ENCODE measurements at regions not wholly inside any gene's neighbourhood (a gene's known extent, or its start where the extent isn't known, plus 50 kb on each side); places are given as distances from the start of the nearest gene placed in this dataset.

DNA sequence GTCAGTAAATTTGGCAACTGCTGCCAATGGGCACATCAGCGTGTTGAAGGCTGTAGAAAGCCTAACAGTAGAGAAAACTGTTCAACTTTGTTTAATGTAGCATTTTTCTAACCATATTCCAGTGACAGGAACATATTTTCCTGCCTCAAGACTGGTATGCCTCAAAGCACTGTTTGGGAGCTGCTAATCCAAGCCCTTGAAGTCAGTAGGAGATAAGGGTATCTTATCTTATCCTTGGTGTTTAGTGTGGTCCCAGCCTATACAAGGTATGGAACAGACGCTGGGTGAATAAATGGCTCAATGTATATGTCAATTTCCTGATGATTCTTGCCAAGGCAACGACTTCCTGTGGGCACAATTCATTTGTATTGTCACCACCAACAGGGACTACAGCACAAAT lies 97.5 kb upstream of the CREB5 start:
- DNase-seq (ENCODE audit: low spot score, unreplicated experiment): no peak
- peaks cover 51% of the 10 kb centered on the region for H3K27me3 Mint-ChIP-seq
- TF ChIP-seq, protein P1, sequence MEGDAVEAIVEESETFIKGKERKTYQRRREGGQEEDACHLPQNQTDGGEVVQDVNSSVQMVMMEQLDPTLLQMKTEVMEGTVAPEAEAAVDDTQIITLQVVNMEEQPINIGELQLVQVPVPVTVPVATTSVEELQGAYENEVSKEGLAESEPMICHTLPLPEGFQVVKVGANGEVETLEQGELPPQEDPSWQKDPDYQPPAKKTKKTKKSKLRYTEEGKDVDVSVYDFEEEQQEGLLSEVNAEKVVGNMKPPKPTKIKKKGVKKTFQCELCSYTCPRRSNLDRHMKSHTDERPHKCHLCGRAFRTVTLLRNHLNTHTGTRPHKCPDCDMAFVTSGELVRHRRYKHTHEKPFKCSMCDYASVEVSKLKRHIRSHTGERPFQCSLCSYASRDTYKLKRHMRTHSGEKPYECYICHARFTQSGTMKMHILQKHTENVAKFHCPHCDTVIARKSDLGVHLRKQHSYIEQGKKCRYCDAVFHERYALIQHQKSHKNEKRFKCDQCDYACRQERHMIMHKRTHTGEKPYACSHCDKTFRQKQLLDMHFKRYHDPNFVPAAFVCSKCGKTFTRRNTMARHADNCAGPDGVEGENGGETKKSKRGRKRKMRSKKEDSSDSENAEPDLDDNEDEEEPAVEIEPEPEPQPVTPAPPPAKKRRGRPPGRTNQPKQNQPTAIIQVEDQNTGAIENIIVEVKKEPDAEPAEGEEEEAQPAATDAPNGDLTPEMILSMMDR (IDR thresholded peaks at IDR 0.05; ENCODE audit: unreplicated experiment): no peak
- H3K4me1 Mint-ChIP-seq (ENCODE audit: low read depth): peaks cover 13% of the 10 kb centered on the region
- H3K4me3 Mint-ChIP-seq (ENCODE audit: low read depth): no peak overlapping the region
- H3K36me3 Mint-ChIP-seq (ENCODE audit: insufficient read depth): no peaks in the 10 kb centered on the region
- no peaks in the 10 kb centered on the region for H3K9me3 Mint-ChIP-seq (ENCODE audit: low read depth)
- H3K27ac Mint-ChIP-seq: no peak overlapping the region

DNA sequence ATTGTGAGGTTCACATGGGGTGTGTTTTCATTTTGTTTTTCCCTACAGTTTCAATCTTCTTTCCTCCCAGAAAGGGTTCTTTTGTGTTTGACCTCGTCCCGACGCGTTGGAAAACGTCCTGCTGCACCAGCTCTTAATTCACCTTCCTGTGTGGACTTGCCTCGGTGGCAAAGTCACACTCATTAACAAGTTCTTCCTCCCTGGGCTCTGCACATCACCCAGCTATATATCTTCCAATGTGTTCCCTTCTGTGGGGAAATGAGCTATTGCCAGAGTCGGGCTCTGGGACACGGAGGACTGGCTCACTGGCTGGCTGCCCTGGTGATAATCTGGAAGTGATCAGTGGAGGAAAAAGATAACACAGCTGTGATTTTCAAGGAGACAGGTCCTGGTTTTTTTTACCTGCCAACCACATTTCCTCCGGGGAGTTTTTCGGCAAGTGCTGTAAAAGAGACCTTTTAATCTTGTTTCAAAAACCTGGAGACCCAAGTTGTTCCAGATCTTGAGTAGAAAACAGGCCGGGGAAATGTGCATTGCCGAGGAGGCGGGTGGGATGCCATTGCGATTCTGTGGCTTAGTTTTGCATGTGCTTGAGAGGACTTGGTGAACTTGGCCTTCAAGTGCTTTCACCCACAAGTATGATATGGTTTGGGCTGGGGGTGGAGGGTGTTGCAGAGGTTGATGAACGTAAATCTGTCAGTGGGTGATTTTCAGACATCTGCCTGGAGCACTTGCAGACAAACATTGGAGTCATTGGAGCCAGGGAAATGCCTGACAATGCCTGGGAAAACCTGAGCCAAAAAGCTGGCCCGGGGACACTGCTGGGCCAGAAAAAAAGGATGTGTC lies 96.5 kb upstream of the CREB5 start:
- no peaks in the 10 kb centered on the region for H3K36me3 Mint-ChIP-seq (ENCODE audit: insufficient read depth)
- no peak for DNase-seq (ENCODE audit: low spot score, unreplicated experiment)
- TF ChIP-seq, protein P1 (IDR thresholded peaks at IDR 0.05; ENCODE audit: unreplicated experiment): no peak
- no peak overlapping the region for H3K27ac Mint-ChIP-seq
- H3K4me3 Mint-ChIP-seq (ENCODE audit: low read depth): no peak overlapping the region
- peaks cover 6% of the 10 kb centered on the region for H3K4me1 Mint-ChIP-seq (ENCODE audit: low read depth)
- peaks cover 55% of the 10 kb centered on the region for H3K27me3 Mint-ChIP-seq
- H3K9me3 Mint-ChIP-seq (ENCODE audit: low read depth): no peaks in the 10 kb centered on the region

DNA sequence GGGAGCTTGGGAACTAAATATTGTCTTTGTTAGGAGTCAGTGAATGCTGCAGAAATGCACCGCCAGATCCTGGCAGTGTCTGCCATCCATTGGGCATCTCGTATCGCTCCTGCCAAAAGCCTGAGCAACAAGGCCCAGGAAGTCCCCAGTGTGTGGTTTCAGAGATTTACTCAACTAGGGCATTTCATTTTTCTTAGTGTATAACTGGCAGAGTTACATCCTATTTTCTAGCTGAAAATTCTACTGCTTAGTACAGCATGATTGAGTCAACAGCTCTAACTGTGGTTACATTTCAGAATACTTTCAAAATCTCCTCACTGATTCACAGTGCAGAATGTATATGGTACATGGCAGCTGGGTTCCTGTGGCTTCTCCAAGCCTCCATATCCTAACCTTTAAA lies 95.8 kb upstream of the CREB5 start:
- Mint-ChIP-seq H3K4me3 (ENCODE audit: low read depth) (no peak overlapping the region), H3K9me3 (ENCODE audit: low read depth) (no peaks in the 10 kb centered on the region), H3K27ac (no peak overlapping the region), H3K27me3 (peaks cover 57% of the 10 kb centered on the region), H3K36me3 (ENCODE audit: insufficient read depth) (no peaks in the 10 kb centered on the region), H3K4me1 (ENCODE audit: low read depth) (peaks cover 6% of the 10 kb centered on the region)
- TF ChIP-seq, protein P1 (IDR thresholded peaks at IDR 0.05; ENCODE audit: unreplicated experiment): no peak
- DNase-seq (ENCODE audit: low spot score, unreplicated experiment): no peak

DNA sequence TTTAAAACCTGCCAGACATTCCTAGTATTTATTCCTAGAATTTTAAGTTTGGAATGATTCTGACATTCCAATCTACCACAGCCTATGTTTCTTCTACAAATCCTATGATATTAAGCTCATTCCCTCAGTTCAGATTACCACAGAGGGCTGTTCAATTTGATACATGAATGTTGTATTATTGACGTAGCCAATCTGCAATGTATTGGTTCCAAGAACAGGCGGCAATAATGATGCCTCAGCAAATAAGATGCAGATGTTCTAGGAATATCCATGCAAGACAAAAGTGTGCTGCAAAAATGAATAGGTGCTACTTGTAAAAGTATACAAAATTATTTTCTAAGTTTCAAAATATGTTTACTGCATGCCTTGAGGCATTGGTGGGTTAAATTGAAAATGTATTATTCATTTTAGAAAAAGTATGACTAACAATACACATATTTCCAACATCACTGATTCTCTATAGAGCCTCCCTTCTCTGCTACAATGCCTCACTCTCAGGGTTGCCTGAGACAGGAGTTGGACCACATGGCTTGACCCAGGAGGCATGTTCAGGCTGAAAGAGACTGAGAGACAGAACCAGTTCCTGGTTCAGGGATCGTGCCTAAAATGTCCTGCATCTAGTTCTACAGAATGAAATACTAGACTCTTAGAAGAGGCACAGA lies 94.1 kb upstream of the CREB5 start:
- Mint-ChIP-seq H3K9me3 (ENCODE audit: low read depth) (no peaks in the 10 kb centered on the region), H3K27me3 (peaks cover 41% of the 10 kb centered on the region), H3K4me1 (ENCODE audit: low read depth) (peaks cover 4% of the 10 kb centered on the region), H3K4me3 (ENCODE audit: low read depth) (no peak overlapping the region), H3K36me3 (ENCODE audit: insufficient read depth) (no peaks in the 10 kb centered on the region), H3K27ac (no peak overlapping the region)
- no peak for DNase-seq (ENCODE audit: low spot score, unreplicated experiment)
- TF ChIP-seq, protein P1 (IDR thresholded peaks at IDR 0.05; ENCODE audit: unreplicated experiment): no peak

DNA sequence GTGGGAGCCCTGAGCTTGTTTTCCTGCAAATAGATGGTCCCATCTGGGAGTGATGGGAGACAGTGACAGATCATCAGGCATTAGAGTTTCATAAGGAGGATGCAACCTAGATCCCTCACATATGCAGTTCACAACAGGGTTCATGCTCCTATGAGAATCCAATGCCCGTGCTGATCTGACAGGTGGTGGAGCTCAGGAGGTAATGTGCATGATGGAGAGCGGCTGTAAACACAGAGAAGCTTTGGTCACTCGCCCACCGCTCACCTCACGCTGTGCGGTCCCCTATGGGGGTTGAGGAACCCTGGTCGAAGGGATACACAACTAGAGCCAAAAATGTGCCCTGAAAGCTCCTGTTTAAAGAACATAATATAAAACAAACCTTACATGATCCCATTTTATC lies 88.5 kb upstream of the CREB5 start:
- Mint-ChIP-seq H3K27me3 (peaks cover 12% of the 10 kb centered on the region), H3K4me1 (ENCODE audit: low read depth) (no peaks in the 10 kb centered on the region)

More for the DNA sequence above, 88.5 kb upstream of the CREB5 start:
- Mint-ChIP-seq H3K9me3 (ENCODE audit: low read depth) (no peaks in the 10 kb centered on the region), H3K36me3 (ENCODE audit: insufficient read depth) (no peaks in the 10 kb centered on the region), H3K4me3 (ENCODE audit: low read depth) (no peak overlapping the region), H3K27ac (no peak overlapping the region)
- TF ChIP-seq, protein P1 (IDR thresholded peaks at IDR 0.05; ENCODE audit: unreplicated experiment): no peak
- DNase-seq (ENCODE audit: low spot score, unreplicated experiment): no peak

Data from progenitor cell of endocrine pancreas (in vitro differentiated cells).